Ishikawa (cell line): ENCODE measurements at regions not wholly inside any gene's neighbourhood (a gene's known extent, or its start where the extent isn't known, plus 50 kb on each side); places are given as distances from the start of the nearest gene placed in this dataset.

Experiments
- CEBPB ChIP-seq: IDR thresholded peaks from 2 replicates; pipeline ENCODE4 v1.6.1; 2012
- CREB1 ChIP-seq: IDR thresholded peaks from 2 replicates; pipeline ENCODE4 v1.6.1; 2012; ENCODE audit warnings: low read depth
- EGR1 ChIP-seq: IDR thresholded peaks from 2 replicates; pipeline ENCODE4 v1.6.1; 2012
- EP300 ChIP-seq: IDR thresholded peaks from 2 replicates; pipeline ENCODE4 v1.6.1; 2012; ENCODE audit warnings: borderline replicate concordance
- FOXM1 ChIP-seq: IDR thresholded peaks from 2 replicates; pipeline ENCODE4 v1.6.1; 2012; ENCODE audit warnings: low read depth, borderline replicate concordance
- MAX ChIP-seq: IDR thresholded peaks from 2 replicates; pipeline ENCODE4 v1.6.1; 2012
- NFIC ChIP-seq: IDR thresholded peaks from 2 replicates; pipeline ENCODE4 v1.6.1; 2012
- RAD21 ChIP-seq: IDR thresholded peaks from 2 replicates; pipeline ENCODE4 v1.6.1; 2012; ENCODE audit warnings: low read depth
- TAF1 ChIP-seq: IDR thresholded peaks from 2 replicates; pipeline ENCODE4 v1.6.1; 2012; ENCODE audit warnings: low read depth, mild to moderate bottlenecking
- TCF12 ChIP-seq: IDR thresholded peaks from 2 replicates; pipeline ENCODE4 v1.6.1; 2012; ENCODE audit warnings: low read depth
- TEAD4 ChIP-seq: IDR thresholded peaks from 2 replicates; pipeline ENCODE4 v1.6.1; 2012
- YY1 ChIP-seq: IDR thresholded peaks from 2 replicates; pipeline ENCODE4 v1.6.1; 2012; ENCODE audit warnings: low read depth
- ZBTB7A ChIP-seq: IDR thresholded peaks from 2 replicates; pipeline ENCODE4 v1.6.1; 2012; ENCODE audit warnings: low read depth
- TF ChIP-seq, protein P1 (sequence below): IDR thresholded peaks from 2 replicates; pipeline ENCODE4 v1.6.1; 2012
- TF ChIP-seq, protein P2 (sequence below): IDR thresholded peaks from 2 replicates; pipeline ENCODE4 v1.6.1; 2012; ENCODE audit warnings: low read depth, mild to moderate bottlenecking

GRCh38 chr3:103803787-103804186 is 1369.0 kb downstream of the ZPLD1 start:
- TF ChIP-seq MAX (no peak), TAF1 (no peak), CREB1 (no peak), FOXM1 (no peak), NFIC (no peak), EGR1 (no peak), TEAD4 (no peak), YY1 (no peak), CEBPB (no peak)

DNA sequence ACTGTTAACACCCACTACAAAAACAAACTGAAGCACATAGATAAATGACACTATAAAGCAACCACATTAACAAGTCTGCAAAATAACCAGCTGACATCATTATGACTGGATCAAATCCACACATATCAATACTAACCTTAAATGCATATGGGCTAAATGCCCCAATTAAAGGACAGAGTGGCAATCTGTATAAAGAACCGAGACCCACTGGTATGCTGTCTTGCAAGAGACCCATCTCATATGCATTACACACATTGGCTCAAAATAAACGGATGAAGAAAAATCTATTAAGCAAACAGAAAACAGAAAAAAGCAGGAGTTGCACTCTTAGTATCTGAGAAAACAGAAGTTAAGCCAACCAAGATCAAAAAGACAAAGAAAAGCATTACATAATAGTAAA is 1375.4 kb downstream of the ZPLD1 start:
- TF ChIP-seq TAF1: no peak
- TF ChIP-seq TCF12: no peak
- TF ChIP-seq EGR1: no peak
- TF ChIP-seq, protein P1, sequence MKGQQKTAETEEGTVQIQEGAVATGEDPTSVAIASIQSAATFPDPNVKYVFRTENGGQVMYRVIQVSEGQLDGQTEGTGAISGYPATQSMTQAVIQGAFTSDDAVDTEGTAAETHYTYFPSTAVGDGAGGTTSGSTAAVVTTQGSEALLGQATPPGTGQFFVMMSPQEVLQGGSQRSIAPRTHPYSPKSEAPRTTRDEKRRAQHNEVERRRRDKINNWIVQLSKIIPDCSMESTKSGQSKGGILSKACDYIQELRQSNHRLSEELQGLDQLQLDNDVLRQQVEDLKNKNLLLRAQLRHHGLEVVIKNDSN: no peak
- no peak for TF ChIP-seq MAX
- TF ChIP-seq RAD21: no peak
- TF ChIP-seq NFIC: no peak
- TF ChIP-seq CEBPB: no peak
- no peak for TF ChIP-seq EP300
- no peak for TF ChIP-seq FOXM1
- no peak for TF ChIP-seq TEAD4
- TF ChIP-seq, protein P2, sequence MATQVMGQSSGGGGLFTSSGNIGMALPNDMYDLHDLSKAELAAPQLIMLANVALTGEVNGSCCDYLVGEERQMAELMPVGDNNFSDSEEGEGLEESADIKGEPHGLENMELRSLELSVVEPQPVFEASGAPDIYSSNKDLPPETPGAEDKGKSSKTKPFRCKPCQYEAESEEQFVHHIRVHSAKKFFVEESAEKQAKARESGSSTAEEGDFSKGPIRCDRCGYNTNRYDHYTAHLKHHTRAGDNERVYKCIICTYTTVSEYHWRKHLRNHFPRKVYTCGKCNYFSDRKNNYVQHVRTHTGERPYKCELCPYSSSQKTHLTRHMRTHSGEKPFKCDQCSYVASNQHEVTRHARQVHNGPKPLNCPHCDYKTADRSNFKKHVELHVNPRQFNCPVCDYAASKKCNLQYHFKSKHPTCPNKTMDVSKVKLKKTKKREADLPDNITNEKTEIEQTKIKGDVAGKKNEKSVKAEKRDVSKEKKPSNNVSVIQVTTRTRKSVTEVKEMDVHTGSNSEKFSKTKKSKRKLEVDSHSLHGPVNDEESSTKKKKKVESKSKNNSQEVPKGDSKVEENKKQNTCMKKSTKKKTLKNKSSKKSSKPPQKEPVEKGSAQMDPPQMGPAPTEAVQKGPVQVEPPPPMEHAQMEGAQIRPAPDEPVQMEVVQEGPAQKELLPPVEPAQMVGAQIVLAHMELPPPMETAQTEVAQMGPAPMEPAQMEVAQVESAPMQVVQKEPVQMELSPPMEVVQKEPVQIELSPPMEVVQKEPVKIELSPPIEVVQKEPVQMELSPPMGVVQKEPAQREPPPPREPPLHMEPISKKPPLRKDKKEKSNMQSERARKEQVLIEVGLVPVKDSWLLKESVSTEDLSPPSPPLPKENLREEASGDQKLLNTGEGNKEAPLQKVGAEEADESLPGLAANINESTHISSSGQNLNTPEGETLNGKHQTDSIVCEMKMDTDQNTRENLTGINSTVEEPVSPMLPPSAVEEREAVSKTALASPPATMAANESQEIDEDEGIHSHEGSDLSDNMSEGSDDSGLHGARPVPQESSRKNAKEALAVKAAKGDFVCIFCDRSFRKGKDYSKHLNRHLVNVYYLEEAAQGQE: no peak
- TF ChIP-seq CREB1: no peak
- no peak for TF ChIP-seq YY1
- TF ChIP-seq ZBTB7A: no peak

GRCh38 chr3:103813955-103814354 is 1379.1 kb downstream of the ZPLD1 start:
- TF ChIP-seq EGR1: no peak
- no peak for TF ChIP-seq CREB1
- no peak for TF ChIP-seq CEBPB
- no peak for TF ChIP-seq RAD21
- TF ChIP-seq, protein P1: no peak

DNA sequence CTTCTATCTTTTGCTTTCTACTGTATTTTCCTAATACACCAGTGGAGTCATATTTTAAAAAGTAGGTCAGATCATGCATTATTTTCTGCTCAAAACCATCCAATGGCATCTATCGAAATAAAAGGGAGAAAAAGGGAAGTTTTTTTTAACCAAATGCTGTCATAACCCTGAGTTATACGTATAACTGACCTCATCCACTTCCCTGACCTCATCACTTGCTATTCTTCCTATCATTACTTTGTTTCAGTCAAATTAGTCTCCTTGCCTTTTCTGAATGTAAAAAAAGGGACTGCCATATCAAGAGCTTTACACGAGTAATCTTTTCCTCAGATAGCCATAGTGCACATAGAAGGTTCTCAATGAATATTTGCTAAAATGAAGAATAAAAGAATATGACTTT is 1383.6 kb downstream of the ZPLD1 start:
- no peak for TF ChIP-seq TEAD4
- no peak for TF ChIP-seq NFIC
- TF ChIP-seq RAD21: no peak
- no peak for TF ChIP-seq ZBTB7A
- no peak for TF ChIP-seq FOXM1
- no peak for TF ChIP-seq EP300
- TF ChIP-seq, protein P2: no peak
- TF ChIP-seq, protein P1: no peak
- no peak for TF ChIP-seq MAX
- TF ChIP-seq TAF1: no peak
- no peak for TF ChIP-seq CREB1
- TF ChIP-seq TCF12: no peak
- no peak for TF ChIP-seq YY1
- no peak for TF ChIP-seq EGR1
- no peak for TF ChIP-seq CEBPB

- TF ChIP-seq CEBPB: no peak
These were observed 1384.0 kb downstream of the ZPLD1 start for GRCh38 chr3:103818800-103819199.

DNA sequence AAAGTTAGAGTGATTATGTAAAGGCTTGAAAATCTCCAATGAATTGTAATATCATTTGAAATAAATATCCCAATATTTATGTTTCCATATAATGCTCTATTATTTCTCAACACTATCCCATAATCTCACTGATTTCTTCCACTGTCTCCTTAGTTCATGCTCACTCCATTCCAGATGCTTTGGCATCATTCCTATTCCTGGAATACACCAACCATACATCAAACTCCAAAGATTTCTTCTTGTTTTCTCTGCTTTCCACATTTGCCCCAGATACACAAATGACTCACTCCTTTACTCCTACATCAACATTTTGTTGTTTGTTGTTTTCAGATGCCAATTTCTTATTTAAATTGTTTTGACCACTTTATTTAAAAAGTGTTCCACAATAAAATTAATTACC is 1390.8 kb downstream of the ZPLD1 start:
- no peak for TF ChIP-seq YY1
- no peak for TF ChIP-seq NFIC
- TF ChIP-seq MAX: no peak
- TF ChIP-seq TEAD4: no peak
- TF ChIP-seq, protein P2: no peak
- TF ChIP-seq, protein P1: no peak
- no peak for TF ChIP-seq EP300
- no peak for TF ChIP-seq RAD21
- no peak for TF ChIP-seq CREB1
- no peak for TF ChIP-seq FOXM1
- TF ChIP-seq ZBTB7A: no peak
- no peak for TF ChIP-seq TCF12
- no peak for TF ChIP-seq TAF1
- no peak for TF ChIP-seq EGR1
- no peak for TF ChIP-seq CEBPB
